NCI-H128 (cell line): ENCODE measurements at regions not wholly inside any gene's neighbourhood (a gene's known extent, or its start where the extent isn't known, plus 50 kb on each side); places are given as distances from the start of the nearest gene placed in this dataset.

ENCODE experiments used
- DNase-seq: peaks from one replicate; lab custom pipeline; 2025; ENCODE audit not compliant: unreplicated experiment; lab: John Stamatoyannopoulos, UW

- DNase-seq, result no peak
These were observed 52.0 kb upstream of the GRAMD1B start for GRCh38 chr11:123378096-123378495.

GRCh38 chr11:123377355-123377754, 52.7 kb upstream of the GRAMD1B start:
- no peak for DNase-seq

GRCh38 chr11:123375832-123376231, 54.2 kb upstream of the GRAMD1B start:
- no peak for DNase-seq

- no peak for DNase-seq
These were observed 55.5 kb upstream of the GRAMD1B start for GRCh38 chr11:123374622-123374968.

GRCh38 chr11:123373754-123374621, 56.1 kb upstream of the GRAMD1B start:
- DNase-seq, result no peak

GRCh38 chr11:123371506-123372297, 58.4 kb upstream of the GRAMD1B start:
- no peak for DNase-seq

GRCh38 chr11:123366924-123367323, 63.1 kb upstream of the GRAMD1B start:
- DNase-seq, result no peak

GRCh38 chr11:123365955-123366354, 64.1 kb upstream of the GRAMD1B start:
- DNase-seq, result no peak

GRCh38 chr11:123364080-123364479, 66.0 kb upstream of the GRAMD1B start:
- DNase-seq, result no peak

GRCh38 chr11:123363556-123363955, 66.5 kb upstream of the GRAMD1B start:
- DNase-seq, result no peak

- no peak for DNase-seq
These were observed 67.1 kb upstream of the GRAMD1B start for GRCh38 chr11:123362941-123363340.

GRCh38 chr11:123362186-123362585, 67.9 kb upstream of the GRAMD1B start:
- DNase-seq, result no peak

GRCh38 chr11:123361110-123361509, 69.0 kb upstream of the GRAMD1B start:
- DNase-seq, result no peak

GRCh38 chr11:123360267-123360936, 69.7 kb upstream of the GRAMD1B start:
- no peak for DNase-seq

- peak; percentile 6 for DNase-seq
These were observed 71.9 kb upstream of the GRAMD1B start for GRCh38 chr11:123357990-123358827.

GRCh38 chr11:123357353-123357989, 72.6 kb upstream of the GRAMD1B start:
- DNase-seq, result no peak

- no peak for DNase-seq
These were observed 73.5 kb upstream of the GRAMD1B start for GRCh38 chr11:123356539-123356938.

GRCh38 chr11:123354371-123354975, 75.6 kb upstream of the GRAMD1B start:
- DNase-seq, result no peak

GRCh38 chr11:123351375-123351774, 78.7 kb upstream of the GRAMD1B start:
- DNase-seq, result no peak

- DNase-seq, result no peak
These were observed 80.7 kb upstream of the GRAMD1B start for GRCh38 chr11:123349382-123349781.
